ENCODE measurements at regions not wholly inside any gene's neighbourhood (a gene's known extent, or its start where the extent isn't known, plus 50 kb on each side); places are given as distances from the start of the nearest gene placed in this dataset.

DNA sequence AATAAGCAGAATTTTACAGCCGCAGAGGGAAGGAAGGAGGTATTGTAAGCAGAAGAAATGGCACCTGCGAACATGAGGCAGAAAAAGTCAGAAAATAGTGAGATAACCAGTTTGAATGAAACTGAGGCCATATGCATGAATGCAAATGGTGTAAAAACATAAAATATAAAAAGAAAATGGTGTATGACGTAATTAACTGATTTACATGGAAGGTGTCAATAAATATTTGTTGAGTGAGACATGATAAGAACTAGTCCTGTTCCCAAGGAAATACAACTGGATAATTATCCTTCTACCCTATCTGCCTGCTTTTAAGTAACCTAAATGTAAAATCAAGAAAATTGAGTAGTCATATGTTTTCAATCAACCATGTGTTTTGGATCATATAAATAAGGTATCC is 178.1 kb upstream of the TOX3 start:
- BruUV-seq (replicated peaks) = no TSS peak
- CTCF ChIA-PET = no interaction called here
- intact Hi-C loops (cut with micrococcal nuclease) = no loop called here
- no peak for TF ChIP-seq FOSL1 (IDR thresholded peaks at IDR 0.05; ENCODE audit: low read depth)
- no peak for TF ChIP-seq ZNF274 (IDR thresholded peaks at IDR 0.05; ENCODE audit: low read depth, low read length)
- TF ChIP-seq CEBPB (IDR thresholded peaks at IDR 0.05; ENCODE audit: low read depth) = no peak
- TF ChIP-seq, protein P1, sequence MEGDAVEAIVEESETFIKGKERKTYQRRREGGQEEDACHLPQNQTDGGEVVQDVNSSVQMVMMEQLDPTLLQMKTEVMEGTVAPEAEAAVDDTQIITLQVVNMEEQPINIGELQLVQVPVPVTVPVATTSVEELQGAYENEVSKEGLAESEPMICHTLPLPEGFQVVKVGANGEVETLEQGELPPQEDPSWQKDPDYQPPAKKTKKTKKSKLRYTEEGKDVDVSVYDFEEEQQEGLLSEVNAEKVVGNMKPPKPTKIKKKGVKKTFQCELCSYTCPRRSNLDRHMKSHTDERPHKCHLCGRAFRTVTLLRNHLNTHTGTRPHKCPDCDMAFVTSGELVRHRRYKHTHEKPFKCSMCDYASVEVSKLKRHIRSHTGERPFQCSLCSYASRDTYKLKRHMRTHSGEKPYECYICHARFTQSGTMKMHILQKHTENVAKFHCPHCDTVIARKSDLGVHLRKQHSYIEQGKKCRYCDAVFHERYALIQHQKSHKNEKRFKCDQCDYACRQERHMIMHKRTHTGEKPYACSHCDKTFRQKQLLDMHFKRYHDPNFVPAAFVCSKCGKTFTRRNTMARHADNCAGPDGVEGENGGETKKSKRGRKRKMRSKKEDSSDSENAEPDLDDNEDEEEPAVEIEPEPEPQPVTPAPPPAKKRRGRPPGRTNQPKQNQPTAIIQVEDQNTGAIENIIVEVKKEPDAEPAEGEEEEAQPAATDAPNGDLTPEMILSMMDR (IDR thresholded peaks at IDR 0.05 in 2 of 3, conservative IDR thresholded peaks at IDR 0.05 in 1 of 3; ENCODE audit: borderline replicate concordance in 1 of 3, insufficient read depth in 1 of 3, low read depth in 2 of 3, low read length in 2 of 3) = no peak
- no peak for TF ChIP-seq SRF (IDR thresholded peaks at IDR 0.05; ENCODE audit: low read depth)
- TF ChIP-seq EZH2phosphoT487 (IDR thresholded peaks at IDR 0.05; ENCODE audit: borderline replicate concordance) = no peak
- no peak for TF ChIP-seq POLR2AphosphoS5 (IDR thresholded peaks at IDR 0.05; ENCODE audit: low read depth, low read length)
- TF ChIP-seq, protein P2, sequence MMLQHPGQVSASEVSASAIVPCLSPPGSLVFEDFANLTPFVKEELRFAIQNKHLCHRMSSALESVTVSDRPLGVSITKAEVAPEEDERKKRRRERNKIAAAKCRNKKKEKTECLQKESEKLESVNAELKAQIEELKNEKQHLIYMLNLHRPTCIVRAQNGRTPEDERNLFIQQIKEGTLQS (IDR thresholded peaks at IDR 0.05) = no peak
- no peak for TF ChIP-seq JUND (IDR thresholded peaks at IDR 0.05)
- TF ChIP-seq RAD21 (IDR thresholded peaks at IDR 0.05; ENCODE audit: low read depth) = no peak
- POLR2A ChIA-PET = no interaction called here
- Histone ChIP-seq H3K4me3 (replicated peaks in 1 of 2; ENCODE audit: low read depth in 1 of 2, low read length in 2 of 2) (no peak overlapping the region), H2AFZ (ENCODE audit: low read depth, low read length, poor library complexity, severe bottlenecking) (no peak overlapping the region), H3K9me3 (ENCODE audit: control insufficient read depth in 1 of 2, insufficient read depth in 1 of 2, low read depth in 1 of 2, low read length in 2 of 2) (no peaks in the 10 kb centered on the region), H3K36me3 (ENCODE audit: control insufficient read depth in 1 of 2, insufficient read depth in 2 of 2, low read length in 2 of 2) (no peaks in the 10 kb centered on the region), H3K9me2 (ENCODE audit: insufficient read depth) (no peaks in the 10 kb centered on the region), H3K9ac (ENCODE audit: low read length) (no peak overlapping the region), H3K27ac (ENCODE audit: low read depth, low read length) (no peak overlapping the region), H3K27me3 (ENCODE audit: insufficient read depth, low read length) (0 out of 2 replicates have a peak, but pooled peaks cover 9% of the 10 kb centered on the region), H4K20me1 (ENCODE audit: insufficient read depth) (no peaks in the 10 kb centered on the region), H3K79me2 (ENCODE audit: insufficient read depth, low read length) (no peaks in the 10 kb centered on the region), H3K4me2 (ENCODE audit: low read length) (no peak overlapping the region), H3K4me1 (ENCODE audit: control insufficient read depth in 1 of 2, insufficient read depth in 2 of 2, low read length in 2 of 2) (no peaks in the 10 kb centered on the region)
- DNase-seq (ENCODE audit: low read depth, low spot score) (no peak), ATAC-seq (no peak)
- RAD21 ChIA-PET (ENCODE audit: low non-redundant PET in 1 of 2, low total read pairs in 2 of 2, uncharacterized antibody in 2 of 2, unreplicated experiment in 2 of 2) = no interaction called here

DNA sequence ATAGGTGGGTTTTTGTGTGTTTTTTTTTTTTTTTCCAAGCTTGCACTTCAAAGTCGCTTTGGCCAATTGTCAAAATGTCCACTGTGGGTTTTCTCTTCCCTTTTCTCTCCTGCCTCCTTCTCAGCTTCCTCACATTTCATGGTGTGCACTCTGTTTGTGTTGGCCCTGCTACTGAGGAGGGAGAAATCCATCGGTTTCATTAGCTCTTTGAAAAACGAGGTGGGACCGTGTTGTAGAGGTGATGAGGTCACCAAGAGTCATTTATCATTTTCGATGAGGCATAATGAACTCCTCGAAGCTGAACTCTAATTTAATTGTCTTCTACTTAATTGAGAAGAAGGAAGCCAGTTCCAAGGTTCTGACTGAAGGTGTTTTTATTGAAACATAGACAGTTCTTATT is 174.4 kb upstream of the TOX3 start:
- H3K4me1 ChIP-seq (ENCODE audit: control insufficient read depth in 1 of 2, insufficient read depth in 2 of 2, low read length in 2 of 2) = no peaks in the 10 kb centered on the region
- no peak overlapping the region for H3K4me2 ChIP-seq (ENCODE audit: low read length)
- ChIA-PET RAD21 (ENCODE audit: low non-redundant PET in 1 of 2, low total read pairs in 2 of 2, uncharacterized antibody in 2 of 2, unreplicated experiment in 2 of 2) (no interaction called here), CTCF (no interaction called here), POLR2A (no interaction called here)
- no peaks in the 10 kb centered on the region for H3K36me3 ChIP-seq (ENCODE audit: control insufficient read depth in 1 of 2, insufficient read depth in 2 of 2, low read length in 2 of 2)
- no peaks in the 10 kb centered on the region for H3K27me3 ChIP-seq (ENCODE audit: insufficient read depth, low read length)
- no TSS peak for BruUV-seq (replicated peaks)
- no peak overlapping the region for H3K27ac ChIP-seq (ENCODE audit: low read depth, low read length)
- no peak overlapping the region for H3K4me3 ChIP-seq (replicated peaks in 1 of 2; ENCODE audit: low read depth in 1 of 2, low read length in 2 of 2)
- H4K20me1 ChIP-seq (ENCODE audit: insufficient read depth) = no peaks in the 10 kb centered on the region
- H3K9me2 ChIP-seq (ENCODE audit: insufficient read depth) = no peaks in the 10 kb centered on the region
- no peak overlapping the region for H2AFZ ChIP-seq (ENCODE audit: low read depth, low read length, poor library complexity, severe bottlenecking)
- no peak overlapping the region for H3K9ac ChIP-seq (ENCODE audit: low read length)
- ATAC-seq (no peak), DNase-seq (ENCODE audit: low read depth, low spot score) (no peak)
- no peaks in the 10 kb centered on the region for H3K79me2 ChIP-seq (ENCODE audit: insufficient read depth, low read length)
- intact Hi-C loops (cut with micrococcal nuclease) = no loop called here
- H3K9me3 ChIP-seq (ENCODE audit: control insufficient read depth in 1 of 2, insufficient read depth in 1 of 2, low read depth in 1 of 2, low read length in 2 of 2) = no peaks in the 10 kb centered on the region
- TF ChIP-seq SIN3A (IDR thresholded peaks at IDR 0.05; ENCODE audit: low read depth) (no peak), EGR1 (IDR thresholded peaks at IDR 0.05; ENCODE audit: low read depth) (no peak), EZH2 (IDR thresholded peaks at IDR 0.05) (no peak), POLR2AphosphoS5 (IDR thresholded peaks at IDR 0.05; ENCODE audit: low read depth, low read length) (no peak), CBX3 (IDR thresholded peaks at IDR 0.05; ENCODE audit: low read depth) (no peak), YY1 (IDR thresholded peaks at IDR 0.05; ENCODE audit: extremely low read depth, insufficient replicate concordance, low read depth, low read length) (no peak), TCF7L2 (IDR thresholded peaks at IDR 0.05; ENCODE audit: borderline replicate concordance, extremely low read depth, insufficient read depth, insufficient read length) (no peak), ZFX (IDR thresholded peaks at IDR 0.05) (no peak), CEBPB (IDR thresholded peaks at IDR 0.05; ENCODE audit: low read depth) (no peak), ELF1 (IDR thresholded peaks at IDR 0.05; ENCODE audit: borderline replicate concordance, low read depth) (no peak)
- TF ChIP-seq, protein P2 (IDR thresholded peaks at IDR 0.05) = no peak

All from HCT116 (cell line).